Immature natural killer cell (primary cell): ENCODE measurements at regions not wholly inside any gene's neighbourhood (a gene's known extent, or its start where the extent isn't known, plus 50 kb on each side); places are given as distances from the start of the nearest gene placed in this dataset.

ENCODE experiments used
- DNase-seq, 3 donors: peaks; one replicate each; pipeline ENCODE4 v3.0.0; 2022; ENCODE audit warnings: mixed read lengths in 1 of 3
- H3K27ac Mint-ChIP-seq, 6 donors: one replicate each; pipeline ENCODE4 v1.8.0; 2020; ENCODE audit warnings: mixed read lengths in 6 of 6, mild to moderate bottlenecking in 5 of 6, inconsistent platforms in 4 of 6, moderate library complexity in 3 of 6
- H3K27me3 Mint-ChIP-seq, 3 donors: one replicate each; pipeline ENCODE4 v1.8.0; 2020 to 2021; ENCODE audit warnings: low read depth in 3 of 3, mild to moderate bottlenecking in 3 of 3, mixed read lengths in 3 of 3, moderate library complexity in 3 of 3, inconsistent platforms in 1 of 3
- H3K36me3 Mint-ChIP-seq, 3 donors: one replicate each; pipeline ENCODE4 v1.8.0; 2020; ENCODE audit warnings: mixed read lengths in 3 of 3, inconsistent platforms in 2 of 3, mild to moderate bottlenecking in 2 of 3
- H3K4me1 Mint-ChIP-seq, 2 donors: one replicate each; pipeline ENCODE4 v1.8.0; 2020; ENCODE audit warnings: inconsistent platforms in 2 of 2, mild to moderate bottlenecking in 2 of 2, mixed read lengths in 2 of 2, moderate library complexity in 1 of 2
- H3K4me3 Mint-ChIP-seq, 5 donors: one replicate each; pipeline ENCODE4 v1.8.0; 2020; ENCODE audit warnings: mild to moderate bottlenecking in 5 of 5, mixed read lengths in 5 of 5, inconsistent platforms in 3 of 5, moderate library complexity in 3 of 5
- H3K9me3 Mint-ChIP-seq, 6 donors: one replicate each; pipeline ENCODE4 v1.8.0; 2020; ENCODE audit warnings: mild to moderate bottlenecking in 6 of 6, mixed read lengths in 6 of 6, inconsistent platforms in 4 of 6, moderate library complexity in 3 of 6

GRCh38 chr3:124202754-124203153 lies 210.8 kb upstream of the ROPN1 start:
- Mint-ChIP-seq H3K27ac (no peak overlapping the region), H3K36me3 (no peaks in the 10 kb centered on the region), H3K4me3 (no peak overlapping the region), H3K27me3 (peaks cover under 1 to 6% (median 3%) of the 10 kb centered on the region in 3 donors), H3K4me1 (no peaks in the 10 kb centered on the region), H3K9me3 (no peaks in the 10 kb centered on the region)
- DNase-seq, result no peak

- peaks cover 3 to 9% (median 5%) of the 10 kb centered on the region in 3 donors for H3K27me3 Mint-ChIP-seq
- no peaks in the 10 kb centered on the region for H3K4me1 Mint-ChIP-seq
- no peak overlapping the region for H3K27ac Mint-ChIP-seq
- no peaks in the 10 kb centered on the region for H3K9me3 Mint-ChIP-seq
- H3K4me3 Mint-ChIP-seq, result no peak overlapping the region
- DNase-seq, result no peak
- no peaks in the 10 kb centered on the region for H3K36me3 Mint-ChIP-seq
Measured at GRCh38 chr3:124203292-124203691, 211.4 kb upstream of the ROPN1 start.

GRCh38 chr3:124206225-124207055 lies 214.5 kb upstream of the ROPN1 start:
- no peaks in the 10 kb centered on the region for H3K9me3 Mint-ChIP-seq
- no peaks in the 10 kb centered on the region for H3K36me3 Mint-ChIP-seq
- no peak overlapping the region for H3K27ac Mint-ChIP-seq
- no peak for DNase-seq
- H3K27me3 Mint-ChIP-seq, result peaks cover 0 to 8% (median 5%) of the 10 kb centered on the region in 3 donors
- H3K4me3 Mint-ChIP-seq, result no peak overlapping the region
- H3K4me1 Mint-ChIP-seq, result no peaks in the 10 kb centered on the region

DNA sequence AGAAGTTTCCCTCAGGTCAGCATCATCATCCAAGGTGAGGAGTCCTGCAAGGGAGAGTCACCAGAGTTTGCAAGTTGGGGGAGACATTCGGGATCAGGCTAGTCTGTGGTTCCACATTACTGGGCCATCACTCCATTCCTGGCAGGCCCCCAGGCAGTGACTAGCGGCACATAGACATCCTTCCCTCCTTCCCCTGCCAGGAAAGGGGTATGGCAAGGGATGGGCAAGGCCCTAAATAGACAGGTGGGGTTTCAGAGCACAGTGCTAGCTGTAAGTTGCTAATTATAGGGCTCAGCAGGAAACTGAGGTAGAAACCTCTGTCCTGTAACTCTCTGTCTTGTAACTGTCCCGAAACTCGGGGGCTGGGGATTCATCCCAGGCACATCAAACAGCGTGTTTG lies 215.2 kb upstream of the ROPN1 start:
- no peaks in the 10 kb centered on the region for H3K9me3 Mint-ChIP-seq
- H3K4me3 Mint-ChIP-seq, result no peak overlapping the region
- DNase-seq, result no peak
- H3K36me3 Mint-ChIP-seq, result no peaks in the 10 kb centered on the region
- H3K27ac Mint-ChIP-seq, result no peak overlapping the region
- H3K4me1 Mint-ChIP-seq, result no peaks in the 10 kb centered on the region
- H3K27me3 Mint-ChIP-seq, result peaks cover 0 to 9% (median 6%) of the 10 kb centered on the region in 3 donors

- DNase-seq, result no peak
- no peak overlapping the region for H3K27ac Mint-ChIP-seq
- peaks cover under 1 to 11% (median 6%) of the 10 kb centered on the region in 3 donors for H3K27me3 Mint-ChIP-seq
- H3K4me1 Mint-ChIP-seq, result no peaks in the 10 kb centered on the region
- no peaks in the 10 kb centered on the region for H3K36me3 Mint-ChIP-seq
- H3K9me3 Mint-ChIP-seq, result peaks cover 0 to 2% (median 0%) of the 10 kb centered on the region in 6 donors
- H3K4me3 Mint-ChIP-seq, result no peak overlapping the region
Measured at GRCh38 chr3:124207873-124208485, 216.1 kb upstream of the ROPN1 start.

GRCh38 chr3:124209426-124209825 lies 217.5 kb upstream of the ROPN1 start:
- Mint-ChIP-seq H3K9me3 (peaks cover 0 to 2% (median 0%) of the 10 kb centered on the region in 6 donors), H3K36me3 (no peaks in the 10 kb centered on the region), H3K27me3 (peaks cover 2 to 11% (median 6%) of the 10 kb centered on the region in 3 donors), H3K27ac (no peak overlapping the region), H3K4me3 (no peak overlapping the region), H3K4me1 (no peaks in the 10 kb centered on the region)
- no peak for DNase-seq

DNA sequence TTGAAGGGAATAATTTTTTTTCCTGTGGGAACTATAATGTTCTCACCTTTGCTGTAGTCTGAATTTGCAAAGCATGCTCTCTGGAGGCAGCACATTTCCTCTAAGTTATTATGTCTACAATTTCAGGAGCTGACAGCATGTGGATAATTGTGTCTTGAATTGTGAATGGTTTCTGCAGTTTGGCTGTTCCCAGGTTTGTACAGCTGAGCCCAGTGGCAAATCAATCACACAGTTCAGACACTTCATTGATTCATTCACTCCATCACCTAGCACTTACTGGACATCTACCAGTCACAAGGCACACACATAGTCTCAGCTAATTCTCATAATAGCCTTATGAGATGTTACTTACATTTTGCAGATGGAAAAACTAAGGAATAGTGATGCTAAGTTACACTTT lies 219.0 kb upstream of the ROPN1 start:
- H3K27me3 Mint-ChIP-seq, result peaks cover 2 to 11% (median 6%) of the 10 kb centered on the region in 3 donors

DNA sequence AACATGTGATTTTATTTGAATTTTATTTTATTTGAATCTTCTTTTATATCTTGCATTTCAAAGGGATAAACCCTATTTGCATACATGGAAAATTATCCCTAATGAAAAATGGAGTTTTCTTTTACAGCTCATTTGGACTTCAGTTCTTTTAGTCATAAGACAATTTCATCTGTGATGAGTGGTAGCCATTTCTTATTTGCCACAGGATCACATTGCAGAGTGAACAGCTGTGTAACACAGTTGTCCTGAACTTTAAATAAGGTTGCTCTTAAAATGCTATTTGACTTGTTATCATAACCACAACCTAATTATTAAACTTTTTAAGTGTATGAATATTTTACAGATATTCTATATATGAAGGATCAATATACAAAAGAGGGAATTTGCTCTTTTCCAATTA lies 221.7 kb upstream of the ROPN1 start:
- H3K9me3 Mint-ChIP-seq, result peaks cover 0 to 2% (median 0%) of the 10 kb centered on the region in 6 donors
- DNase-seq, result no peak
- H3K4me1 Mint-ChIP-seq, result no peaks in the 10 kb centered on the region
- H3K36me3 Mint-ChIP-seq, result no peaks in the 10 kb centered on the region
- peaks cover 0 to 6% (median 2%) of the 10 kb centered on the region in 3 donors for H3K27me3 Mint-ChIP-seq
- H3K4me3 Mint-ChIP-seq, result no peak overlapping the region
- H3K27ac Mint-ChIP-seq, result no peak overlapping the region

More for the DNA sequence above, 219.0 kb upstream of the ROPN1 start:
- DNase-seq, result no peak
- no peak overlapping the region for H3K27ac Mint-ChIP-seq
- H3K4me3 Mint-ChIP-seq, result no peak overlapping the region
- H3K36me3 Mint-ChIP-seq, result no peaks in the 10 kb centered on the region
- peaks cover 0 to 2% (median 0%) of the 10 kb centered on the region in 6 donors for H3K9me3 Mint-ChIP-seq
- no peaks in the 10 kb centered on the region for H3K4me1 Mint-ChIP-seq

DNA sequence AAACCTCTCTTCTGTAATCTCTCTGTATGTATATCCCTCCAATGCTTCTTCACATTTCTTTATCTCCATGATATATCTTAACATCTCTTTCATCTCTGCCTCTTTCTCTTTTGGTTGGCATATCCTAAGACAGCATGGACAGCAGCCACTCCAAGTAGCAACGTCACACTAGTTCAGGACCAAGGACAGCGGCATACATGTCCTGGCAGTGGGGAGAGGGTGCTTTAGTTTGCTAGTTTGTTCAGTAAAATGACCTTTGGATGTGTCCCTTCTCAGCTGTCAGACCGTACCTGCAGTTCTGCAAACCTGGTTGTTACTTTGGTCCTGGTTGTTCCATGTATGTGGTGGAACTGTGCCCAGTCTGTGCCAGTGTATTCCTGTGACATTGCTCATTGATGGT lies 225.6 kb upstream of the ROPN1 start:
- Mint-ChIP-seq H3K36me3 (no peaks in the 10 kb centered on the region), H3K4me3 (no peak overlapping the region), H3K27me3 (peaks cover 2 to 6% (median 4%) of the 10 kb centered on the region in 3 donors), H3K9me3 (peaks cover 0 to 2% (median 0%) of the 10 kb centered on the region in 6 donors), H3K4me1 (no peaks in the 10 kb centered on the region), H3K27ac (no peak overlapping the region)
- DNase-seq, result peak in 2 of 3 donors; percentile 4 to 7

GRCh38 chr3:124221422-124221821 lies 229.5 kb upstream of the ROPN1 start:
- DNase-seq, result no peak
- H3K27ac Mint-ChIP-seq, result no peak overlapping the region
- H3K4me3 Mint-ChIP-seq, result no peak overlapping the region
- H3K27me3 Mint-ChIP-seq, result peaks cover 4 to 5% (median 4%) of the 10 kb centered on the region in 3 donors
- no peaks in the 10 kb centered on the region for H3K36me3 Mint-ChIP-seq
- no peaks in the 10 kb centered on the region for H3K9me3 Mint-ChIP-seq
- H3K4me1 Mint-ChIP-seq, result no peaks in the 10 kb centered on the region

- Mint-ChIP-seq H3K36me3 (no peaks in the 10 kb centered on the region), H3K4me1 (no peaks in the 10 kb centered on the region), H3K4me3 (no peak overlapping the region), H3K27me3 (peaks cover 5 to 7% (median 7%) of the 10 kb centered on the region in 3 donors), H3K9me3 (no peaks in the 10 kb centered on the region), H3K27ac (no peak overlapping the region)
- DNase-seq, result no peak
Measured at GRCh38 chr3:124223853-124224252, 231.9 kb upstream of the ROPN1 start.

DNA sequence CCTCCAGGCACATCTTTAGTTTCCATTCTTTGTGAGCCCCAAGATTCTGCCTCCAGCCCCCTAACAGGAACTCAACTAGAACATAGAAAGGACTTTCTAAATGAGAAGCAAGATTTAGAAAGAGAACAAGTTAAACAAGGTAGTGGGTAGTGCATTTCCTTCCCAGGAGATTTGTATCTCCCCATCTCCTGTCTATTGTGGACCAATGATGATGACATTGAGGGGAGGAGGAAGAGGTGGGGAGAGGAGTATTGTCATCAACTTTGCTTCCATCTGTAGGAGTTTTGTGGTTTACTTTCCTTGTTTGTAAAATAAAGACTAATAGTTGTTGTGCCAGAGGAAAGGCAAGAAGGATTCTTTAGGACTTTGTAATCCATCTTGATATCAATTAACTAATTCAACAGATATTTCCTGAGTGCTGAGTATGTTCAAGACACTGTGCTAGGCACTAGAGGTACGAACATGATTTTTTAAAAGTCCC lies 235.3 kb upstream of the ROPN1 start:
- Mint-ChIP-seq H3K27ac (no peak overlapping the region), H3K36me3 (no peaks in the 10 kb centered on the region), H3K4me1 (no peaks in the 10 kb centered on the region)

GRCh38 chr3:124229420-124229819 lies 237.5 kb upstream of the ROPN1 start:
- Mint-ChIP-seq H3K9me3 (peaks cover 0 to 4% (median 0%) of the 10 kb centered on the region in 6 donors), H3K27me3 (peaks cover 0 to 28% (median 4%) of the 10 kb centered on the region in 3 donors), H3K4me1 (no peaks in the 10 kb centered on the region), H3K4me3 (no peak overlapping the region), H3K36me3 (no peaks in the 10 kb centered on the region), H3K27ac (no peak overlapping the region)
- no peak for DNase-seq

More for the DNA sequence above, 235.3 kb upstream of the ROPN1 start:
- no peak for DNase-seq
- Mint-ChIP-seq H3K27me3 (peaks cover 2 to 18% (median 7%) of the 10 kb centered on the region in 3 donors), H3K9me3 (peaks cover 0 to 4% (median 0%) of the 10 kb centered on the region in 6 donors), H3K4me3 (no peak overlapping the region)

GRCh38 chr3:124229836-124230235 lies 237.9 kb upstream of the ROPN1 start:
- H3K4me1 Mint-ChIP-seq, result no peaks in the 10 kb centered on the region
- peaks cover 0 to 6% (median 0%) of the 10 kb centered on the region in 6 donors for H3K9me3 Mint-ChIP-seq
- H3K27me3 Mint-ChIP-seq, result peaks cover 0 to 32% (median 4%) of the 10 kb centered on the region in 3 donors
- no peaks in the 10 kb centered on the region for H3K36me3 Mint-ChIP-seq
- no peak overlapping the region for H3K4me3 Mint-ChIP-seq
- DNase-seq, result no peak
- no peak overlapping the region for H3K27ac Mint-ChIP-seq
